ENCODE measurements at regions not wholly inside any gene's neighbourhood (a gene's known extent, or its start where the extent isn't known, plus 50 kb on each side); places are given as distances from the start of the nearest gene placed in this dataset.

DNA sequence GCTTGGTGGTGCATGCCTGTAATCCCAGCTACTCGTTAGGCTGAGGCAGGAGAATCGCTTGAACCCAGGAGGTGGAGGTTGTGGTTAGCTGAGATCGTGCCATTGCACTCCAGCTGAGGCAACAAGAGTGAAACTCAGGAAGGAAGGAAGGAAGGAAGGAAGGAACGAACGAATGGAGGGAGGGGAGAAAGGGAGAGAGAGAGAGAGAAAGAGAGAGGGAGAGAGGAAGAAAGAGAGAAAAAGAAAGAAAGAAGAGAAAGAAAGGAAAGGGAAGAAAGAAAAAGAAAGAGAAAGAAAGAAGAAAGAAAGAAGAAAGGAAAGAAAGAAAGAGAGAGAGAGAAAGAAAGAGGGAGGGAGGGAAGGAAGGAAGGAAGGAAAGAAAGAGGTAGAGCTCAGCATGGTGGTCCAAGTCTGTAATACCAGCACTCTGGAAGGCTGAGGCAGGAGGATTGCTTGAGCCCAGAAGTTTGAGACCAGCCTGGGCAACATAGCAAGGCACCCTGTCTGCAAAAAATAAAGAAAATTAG lies 81.9 kb downstream of the P2RY1 start:
- TF ChIP-seq CEBPB (IDR thresholded peaks at IDR 0.05) = no peak
- no peak for TF ChIP-seq POLR2A (IDR thresholded peaks at IDR 0.05; ENCODE audit: low read length)
- TF ChIP-seq, protein P1, sequence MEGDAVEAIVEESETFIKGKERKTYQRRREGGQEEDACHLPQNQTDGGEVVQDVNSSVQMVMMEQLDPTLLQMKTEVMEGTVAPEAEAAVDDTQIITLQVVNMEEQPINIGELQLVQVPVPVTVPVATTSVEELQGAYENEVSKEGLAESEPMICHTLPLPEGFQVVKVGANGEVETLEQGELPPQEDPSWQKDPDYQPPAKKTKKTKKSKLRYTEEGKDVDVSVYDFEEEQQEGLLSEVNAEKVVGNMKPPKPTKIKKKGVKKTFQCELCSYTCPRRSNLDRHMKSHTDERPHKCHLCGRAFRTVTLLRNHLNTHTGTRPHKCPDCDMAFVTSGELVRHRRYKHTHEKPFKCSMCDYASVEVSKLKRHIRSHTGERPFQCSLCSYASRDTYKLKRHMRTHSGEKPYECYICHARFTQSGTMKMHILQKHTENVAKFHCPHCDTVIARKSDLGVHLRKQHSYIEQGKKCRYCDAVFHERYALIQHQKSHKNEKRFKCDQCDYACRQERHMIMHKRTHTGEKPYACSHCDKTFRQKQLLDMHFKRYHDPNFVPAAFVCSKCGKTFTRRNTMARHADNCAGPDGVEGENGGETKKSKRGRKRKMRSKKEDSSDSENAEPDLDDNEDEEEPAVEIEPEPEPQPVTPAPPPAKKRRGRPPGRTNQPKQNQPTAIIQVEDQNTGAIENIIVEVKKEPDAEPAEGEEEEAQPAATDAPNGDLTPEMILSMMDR (IDR thresholded peaks at IDR 0.05) = no peak
- no peak for TF ChIP-seq CHD2 (IDR thresholded peaks at IDR 0.05; ENCODE audit: low read length, partially characterized antibody)
- TF ChIP-seq EP300 (IDR thresholded peaks at IDR 0.05) = no peak
- TF ChIP-seq, protein P2, sequence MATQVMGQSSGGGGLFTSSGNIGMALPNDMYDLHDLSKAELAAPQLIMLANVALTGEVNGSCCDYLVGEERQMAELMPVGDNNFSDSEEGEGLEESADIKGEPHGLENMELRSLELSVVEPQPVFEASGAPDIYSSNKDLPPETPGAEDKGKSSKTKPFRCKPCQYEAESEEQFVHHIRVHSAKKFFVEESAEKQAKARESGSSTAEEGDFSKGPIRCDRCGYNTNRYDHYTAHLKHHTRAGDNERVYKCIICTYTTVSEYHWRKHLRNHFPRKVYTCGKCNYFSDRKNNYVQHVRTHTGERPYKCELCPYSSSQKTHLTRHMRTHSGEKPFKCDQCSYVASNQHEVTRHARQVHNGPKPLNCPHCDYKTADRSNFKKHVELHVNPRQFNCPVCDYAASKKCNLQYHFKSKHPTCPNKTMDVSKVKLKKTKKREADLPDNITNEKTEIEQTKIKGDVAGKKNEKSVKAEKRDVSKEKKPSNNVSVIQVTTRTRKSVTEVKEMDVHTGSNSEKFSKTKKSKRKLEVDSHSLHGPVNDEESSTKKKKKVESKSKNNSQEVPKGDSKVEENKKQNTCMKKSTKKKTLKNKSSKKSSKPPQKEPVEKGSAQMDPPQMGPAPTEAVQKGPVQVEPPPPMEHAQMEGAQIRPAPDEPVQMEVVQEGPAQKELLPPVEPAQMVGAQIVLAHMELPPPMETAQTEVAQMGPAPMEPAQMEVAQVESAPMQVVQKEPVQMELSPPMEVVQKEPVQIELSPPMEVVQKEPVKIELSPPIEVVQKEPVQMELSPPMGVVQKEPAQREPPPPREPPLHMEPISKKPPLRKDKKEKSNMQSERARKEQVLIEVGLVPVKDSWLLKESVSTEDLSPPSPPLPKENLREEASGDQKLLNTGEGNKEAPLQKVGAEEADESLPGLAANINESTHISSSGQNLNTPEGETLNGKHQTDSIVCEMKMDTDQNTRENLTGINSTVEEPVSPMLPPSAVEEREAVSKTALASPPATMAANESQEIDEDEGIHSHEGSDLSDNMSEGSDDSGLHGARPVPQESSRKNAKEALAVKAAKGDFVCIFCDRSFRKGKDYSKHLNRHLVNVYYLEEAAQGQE (IDR thresholded peaks at IDR 0.05) = no peak
- no peak for TF ChIP-seq CHD4 (IDR thresholded peaks at IDR 0.05; ENCODE audit: borderline replicate concordance)
- TF ChIP-seq CBX8 (IDR thresholded peaks at IDR 0.05) = no peak
